CD4-positive, alpha-beta memory T cell (primary cell): ENCODE measurements at regions not wholly inside any gene's neighbourhood (a gene's known extent, or its start where the extent isn't known, plus 50 kb on each side); places are given as distances from the start of the nearest gene placed in this dataset.
"Not testable (repeated sequence)": the region's sequence is repeated elsewhere in the genome, so short reads cannot be mapped to it uniquely, and the experiment has no call there.

Source experiments
- CTCF ChIA-PET: fragments of 350-600 bp; sonication (Branson Sonifier 250); formaldehyde crosslinking; loops from one replicate; lab custom pipeline; 2021; ENCODE audit warnings: inconsistent platforms; ENCODE audit not compliant: partially characterized antibody; lab: Charles Lee
- POLR2A ChIA-PET: fragments of 350-600 bp; sonication (Branson Sonifier 250); formaldehyde crosslinking; loops from one replicate; lab custom pipeline; 2021; ENCODE audit not compliant: partially characterized antibody; lab: Charles Lee
- DNase-seq, 5 donors: peaks; one replicate each; pipeline versions ENCODE4 v3.0.0 to v3.0.0-alpha.2; 2020 to 2022; ENCODE audit warnings: mixed read lengths in 1 of 5
- H3K27ac ChIP-seq: one replicate; pipeline ENCODE4 v1.7.0; 2013; ENCODE audit warnings: low read depth, low read length
- H3K27me3 ChIP-seq: 2 replicates; pipeline ENCODE4 v1.7.0; 2013; ENCODE audit warnings: mild to moderate bottlenecking, low read length, moderate library complexity; ENCODE audit not compliant: insufficient read depth
- H3K36me3 ChIP-seq: 2 replicates; pipeline ENCODE4 v1.7.0; 2013; ENCODE audit warnings: mild to moderate bottlenecking, low read length, moderate library complexity; ENCODE audit not compliant: insufficient read depth
- H3K4me1 ChIP-seq: 2 replicates; pipeline ENCODE4 v1.7.0; 2013; ENCODE audit warnings: mild to moderate bottlenecking, low read length, moderate library complexity; ENCODE audit not compliant: insufficient read depth
- H3K4me3 ChIP-seq, 2 donors: one replicate each; pipeline ENCODE4 v1.7.0; 2013; ENCODE audit warnings: low read length in 2 of 2, mild to moderate bottlenecking in 1 of 2
- H3K9me3 ChIP-seq, 2 donors: one replicate each; pipeline ENCODE4 v1.7.0; 2013; ENCODE audit warnings: low read length in 2 of 2, control low read depth in 1 of 2; ENCODE audit not compliant: control insufficient read depth in 1 of 2
- H3K27ac Mint-ChIP-seq, 7 donors: one replicate each; pipeline ENCODE4 v1.8.0; 2020 to 2021; ENCODE audit warnings: mixed read lengths in 7 of 7, mild to moderate bottlenecking in 6 of 7, inconsistent platforms in 3 of 7, moderate library complexity in 3 of 7
- H3K27me3 Mint-ChIP-seq, 2 donors: one replicate each; pipeline ENCODE4 v1.8.0; 2020 to 2021; ENCODE audit warnings: mixed read lengths in 2 of 2
- H3K36me3 Mint-ChIP-seq, 2 donors: one replicate each; pipeline ENCODE4 v1.8.0; 2020 to 2021; ENCODE audit warnings: mixed read lengths in 2 of 2, inconsistent platforms in 1 of 2, mild to moderate bottlenecking in 1 of 2
- H3K4me1 Mint-ChIP-seq, 4 donors: one replicate each; pipeline ENCODE4 v1.8.0; 2020 to 2021; ENCODE audit warnings: mixed read lengths in 4 of 4, mild to moderate bottlenecking in 1 of 4
- H3K4me3 Mint-ChIP-seq, 8 donors: one replicate each; pipeline ENCODE4 v1.8.0; 2020 to 2021; ENCODE audit warnings: mixed read lengths in 8 of 8, mild to moderate bottlenecking in 7 of 8, moderate library complexity in 6 of 8, inconsistent platforms in 3 of 8
- H3K9me3 Mint-ChIP-seq, 8 donors: one replicate each; pipeline ENCODE4 v1.8.0; 2020 to 2021; ENCODE audit warnings: mixed read lengths in 8 of 8, mild to moderate bottlenecking in 5 of 8, inconsistent platforms in 3 of 8, moderate library complexity in 1 of 8
- intact Hi-C: fragments of 100-400 bp; cut with micrococcal nuclease; formaldehyde crosslinking; loops from one replicate; pipeline ENCODE4 v1.15.1; 2023

GRCh38 chr22:47411006-47411405, 648.6 kb downstream of the TBC1D22A start:
- Mint-ChIP-seq H3K9me3 (peaks cover 0 to 9% (median 0%) of the 10 kb centered on the region in 8 donors), H3K4me1 (no peaks in the 10 kb centered on the region), H3K36me3 (peaks cover 0 to 5% of the 10 kb centered on the region in 2 donors), H3K27me3 (peaks cover 0 to 7% of the 10 kb centered on the region in 2 donors), H3K4me3 (no peak overlapping the region), H3K27ac (peak overlapping the region in 1 of 7 donors; percentile 31)
- Histone ChIP-seq H3K9me3 (no peaks in the 10 kb centered on the region), H3K4me1 (no peaks in the 10 kb centered on the region), H3K4me3 (no peak overlapping the region), H3K36me3 (no peaks in the 10 kb centered on the region), H3K27me3 (no peaks in the 10 kb centered on the region), H3K27ac (no peak overlapping the region)
- intact Hi-C loops, result no loop called here
- CTCF ChIA-PET, result no interaction called here
- POLR2A ChIA-PET, result no interaction called here
- DNase-seq, result no peak

GRCh38 chr22:47409539-47410275, 647.3 kb downstream of the TBC1D22A start:
- no peak overlapping the region for H3K27ac ChIP-seq
- Mint-ChIP-seq H3K36me3 (peaks cover 0 to 5% of the 10 kb centered on the region in 2 donors), H3K27ac (no peak overlapping the region), H3K9me3 (peaks cover 0 to 11% (median 0%) of the 10 kb centered on the region in 8 donors), H3K4me3 (no peak overlapping the region), H3K4me1 (no peaks in the 10 kb centered on the region), H3K27me3 (peaks cover 0 to 7% of the 10 kb centered on the region in 2 donors)
- H3K36me3 ChIP-seq, result no peaks in the 10 kb centered on the region
- no peaks in the 10 kb centered on the region for H3K9me3 ChIP-seq
- intact Hi-C loops, result no loop called here
- H3K4me1 ChIP-seq, result no peaks in the 10 kb centered on the region
- POLR2A ChIA-PET, result no interaction called here
- H3K4me3 ChIP-seq, result no peak overlapping the region
- H3K27me3 ChIP-seq, result no peaks in the 10 kb centered on the region
- no peak for DNase-seq
- CTCF ChIA-PET, result no interaction called here

- ChIA-PET CTCF (no interaction called here), POLR2A (no interaction called here)
- peaks cover 0 to 3% of the 10 kb centered on the region in 2 donors for H3K36me3 Mint-ChIP-seq
- Histone ChIP-seq H3K4me3 (no peak overlapping the region), H3K9me3 (no peaks in the 10 kb centered on the region), H3K4me1 (no peaks in the 10 kb centered on the region), H3K36me3 (no peaks in the 10 kb centered on the region), H3K27ac (no peak overlapping the region), H3K27me3 (no peaks in the 10 kb centered on the region)
- H3K4me3 Mint-ChIP-seq, result no peak overlapping the region
- intact Hi-C loops, result no loop called here
- H3K9me3 Mint-ChIP-seq, result peaks cover 0 to 11% (median 0%) of the 10 kb centered on the region in 8 donors
- no peak overlapping the region for H3K27ac Mint-ChIP-seq
- H3K27me3 Mint-ChIP-seq, result peaks cover 0 to 7% of the 10 kb centered on the region in 2 donors
- DNase-seq, result no peak
- H3K4me1 Mint-ChIP-seq, result no peaks in the 10 kb centered on the region
Observed at GRCh38 chr22:47408409-47408808, 646.0 kb downstream of the TBC1D22A start.

GRCh38 chr22:47407461-47408025, 645.1 kb downstream of the TBC1D22A start:
- H3K27me3 ChIP-seq, result no peaks in the 10 kb centered on the region
- H3K27ac ChIP-seq, result no peak overlapping the region
- Mint-ChIP-seq H3K9me3 (peaks cover 0 to 11% (median 0%) of the 10 kb centered on the region in 8 donors), H3K27ac (no peak overlapping the region), H3K36me3 (no peaks in the 10 kb centered on the region), H3K27me3 (peaks cover 0 to 9% of the 10 kb centered on the region in 2 donors), H3K4me1 (no peaks in the 10 kb centered on the region), H3K4me3 (no peak overlapping the region)
- CTCF ChIA-PET, result no interaction called here
- H3K4me1 ChIP-seq, result no peaks in the 10 kb centered on the region
- H3K4me3 ChIP-seq, result no peak overlapping the region
- intact Hi-C loops, result no loop called here
- no peak for DNase-seq
- H3K9me3 ChIP-seq, result no peaks in the 10 kb centered on the region
- POLR2A ChIA-PET, result no interaction called here
- no peaks in the 10 kb centered on the region for H3K36me3 ChIP-seq

GRCh38 chr22:47406896-47407295, 644.4 kb downstream of the TBC1D22A start:
- Histone ChIP-seq H3K9me3 (no peaks in the 10 kb centered on the region), H3K27me3 (no peaks in the 10 kb centered on the region), H3K4me3 (no peak overlapping the region), H3K27ac (no peak overlapping the region), H3K4me1 (no peaks in the 10 kb centered on the region), H3K36me3 (no peaks in the 10 kb centered on the region)
- peaks cover 0 to 11% (median 0%) of the 10 kb centered on the region in 8 donors for H3K9me3 Mint-ChIP-seq
- peaks cover 0 to 10% of the 10 kb centered on the region in 2 donors for H3K27me3 Mint-ChIP-seq
- no peaks in the 10 kb centered on the region for H3K4me1 Mint-ChIP-seq
- no peak overlapping the region for H3K4me3 Mint-ChIP-seq
- intact Hi-C loops, result no loop called here
- DNase-seq, result no peak
- no peak overlapping the region for H3K27ac Mint-ChIP-seq
- CTCF ChIA-PET, result no interaction called here
- H3K36me3 Mint-ChIP-seq, result no peaks in the 10 kb centered on the region
- POLR2A ChIA-PET, result no interaction called here

- H3K27ac ChIP-seq, result no peak overlapping the region
- POLR2A ChIA-PET, result no interaction called here
- no peak overlapping the region for H3K27ac Mint-ChIP-seq
Observed at GRCh38 chr22:47406180-47406834, 643.9 kb downstream of the TBC1D22A start.

GRCh38 chr22:47405222-47405621, 642.8 kb downstream of the TBC1D22A start:
- H3K27ac ChIP-seq, POLR2A ChIA-PET, CTCF ChIA-PET, H3K27me3 Mint-ChIP-seq, H3K36me3 Mint-ChIP-seq, H3K27me3 ChIP-seq, H3K4me3 ChIP-seq, H3K9me3 ChIP-seq, H3K4me1 Mint-ChIP-seq, intact Hi-C loops, DNase-seq, H3K27ac Mint-ChIP-seq, H3K4me3 Mint-ChIP-seq, H3K4me1 ChIP-seq, H3K9me3 Mint-ChIP-seq, H3K36me3 ChIP-seq: not testable (repeated sequence)

More at GRCh38 chr22:47406180-47406834, 643.9 kb downstream of the TBC1D22A start:
- H3K27me3 Mint-ChIP-seq, result peaks cover 0 to 10% of the 10 kb centered on the region in 2 donors
- Histone ChIP-seq H3K9me3 (no peaks in the 10 kb centered on the region), H3K4me1 (no peaks in the 10 kb centered on the region), H3K36me3 (no peaks in the 10 kb centered on the region), H3K27me3 (no peaks in the 10 kb centered on the region), H3K4me3 (no peak overlapping the region)
- intact Hi-C loops, result no loop called here
- H3K4me3 Mint-ChIP-seq, result no peak overlapping the region
- DNase-seq, result no peak
- H3K36me3 Mint-ChIP-seq, result no peaks in the 10 kb centered on the region
- peaks cover 0 to 11% (median 0%) of the 10 kb centered on the region in 8 donors for H3K9me3 Mint-ChIP-seq
- H3K4me1 Mint-ChIP-seq, result no peaks in the 10 kb centered on the region
- CTCF ChIA-PET, result no interaction called here
